ENCODE measurements at regions not wholly inside any gene's neighbourhood (a gene's known extent, or its start where the extent isn't known, plus 50 kb on each side); places are given as distances from the start of the nearest gene placed in this dataset.

DNA sequence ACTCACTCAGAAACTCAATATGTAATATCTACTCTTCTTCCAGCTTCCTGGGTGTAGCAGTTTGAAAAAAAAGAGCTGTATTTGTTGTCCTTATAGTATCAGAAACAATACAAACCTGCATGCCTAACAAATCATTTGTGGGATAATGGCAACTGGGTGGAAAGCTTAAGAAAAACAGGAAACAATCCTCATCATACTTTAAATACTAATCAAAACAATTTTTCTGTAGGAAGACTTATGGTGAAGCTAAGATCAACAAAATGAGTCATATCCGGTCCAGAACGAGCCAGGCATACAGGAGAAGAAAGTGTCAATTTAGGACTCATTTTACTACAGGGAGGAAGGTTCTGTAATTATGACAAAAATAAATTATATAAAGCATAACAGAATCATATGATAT, 181.8 kb upstream of the ADGRL4 start:
- TF ChIP-seq, protein P1, sequence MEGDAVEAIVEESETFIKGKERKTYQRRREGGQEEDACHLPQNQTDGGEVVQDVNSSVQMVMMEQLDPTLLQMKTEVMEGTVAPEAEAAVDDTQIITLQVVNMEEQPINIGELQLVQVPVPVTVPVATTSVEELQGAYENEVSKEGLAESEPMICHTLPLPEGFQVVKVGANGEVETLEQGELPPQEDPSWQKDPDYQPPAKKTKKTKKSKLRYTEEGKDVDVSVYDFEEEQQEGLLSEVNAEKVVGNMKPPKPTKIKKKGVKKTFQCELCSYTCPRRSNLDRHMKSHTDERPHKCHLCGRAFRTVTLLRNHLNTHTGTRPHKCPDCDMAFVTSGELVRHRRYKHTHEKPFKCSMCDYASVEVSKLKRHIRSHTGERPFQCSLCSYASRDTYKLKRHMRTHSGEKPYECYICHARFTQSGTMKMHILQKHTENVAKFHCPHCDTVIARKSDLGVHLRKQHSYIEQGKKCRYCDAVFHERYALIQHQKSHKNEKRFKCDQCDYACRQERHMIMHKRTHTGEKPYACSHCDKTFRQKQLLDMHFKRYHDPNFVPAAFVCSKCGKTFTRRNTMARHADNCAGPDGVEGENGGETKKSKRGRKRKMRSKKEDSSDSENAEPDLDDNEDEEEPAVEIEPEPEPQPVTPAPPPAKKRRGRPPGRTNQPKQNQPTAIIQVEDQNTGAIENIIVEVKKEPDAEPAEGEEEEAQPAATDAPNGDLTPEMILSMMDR (IDR thresholded peaks at IDR 0.05), result no peak
- TF ChIP-seq ZFX (IDR thresholded peaks at IDR 0.05; ENCODE audit: borderline replicate concordance), result no peak
